ENCODE measurements at regions not wholly inside any gene's neighbourhood (a gene's known extent, or its start where the extent isn't known, plus 50 kb on each side); places are given as distances from the start of the nearest gene placed in this dataset.

- no peaks in the 10 kb centered on the region for H4K20me1 ChIP-seq (ENCODE audit: insufficient read depth, low read length)
- peaks cover 6% of the 10 kb centered on the region for H3K9me3 ChIP-seq (ENCODE audit: low read length)
- no peak overlapping the region for H3K9ac ChIP-seq (ENCODE audit: insufficient read depth, low read depth, low read length)
- no peak overlapping the region for H3K27ac ChIP-seq (ENCODE audit: extremely low read length, insufficient read depth, low read length)
- TF ChIP-seq ZBTB3 (CRISPR knock-in tag; IDR thresholded peaks at IDR 0.05; ENCODE audit: borderline replicate concordance, low read depth) (no peak), CCAR2 (optimal IDR thresholded peaks at IDR 0.05; ENCODE audit: low read depth, low read length) (no peak), NCOA1 (CRISPR knock-in tag; IDR thresholded peaks at IDR 0.05) (no peak), HIVEP1 (CRISPR knock-in tag; IDR thresholded peaks at IDR 0.05) (no peak), ZNF17 (CRISPR knock-in tag; IDR thresholded peaks at IDR 0.05) (no peak)
- DNase-seq (ENCODE audit: low spot score): no peak
- no peak overlapping the region for H3K4me2 ChIP-seq (ENCODE audit: low read depth, low read length)
- no peak overlapping the region for H2AFZ ChIP-seq (ENCODE audit: low read length)
- no peak for FAIRE-seq
- H3K4me3 ChIP-seq (replicated peaks in 1 of 3; ENCODE audit: insufficient read depth in 1 of 3, low read depth in 2 of 3, low read length in 3 of 3): no peak overlapping the region
- in situ Hi-C loops (cut with HindIII; ENCODE audit: extremely low pct_ligation_motif_present, low pct_unique_long_range_greater_than_20kb): no loop called here
- no peak for ATAC-seq
- CTCF ChIA-PET (ENCODE audit: low intra/inter-chr PET ratio, low total read pairs): no interaction called here
- BruUV-seq (replicated peaks): no TSS peak
- WGBS (ENCODE audit: low lambda C conversion rate): 97% methylated on average over 10 of the region's 10 CpGs
- intact Hi-C loops (cut with micrococcal nuclease; ENCODE audit: unreplicated experiment): no loop called here
- POLR2A ChIA-PET: no interaction called here
- no peaks in the 10 kb centered on the region for H3K27me3 ChIP-seq (ENCODE audit: control insufficient read depth in 1 of 2, insufficient read depth in 2 of 2, low read length in 2 of 2)
- H3K4me1 ChIP-seq (ENCODE audit: insufficient read depth, low read length): peaks cover 36% of the 10 kb centered on the region
- H3K36me3 ChIP-seq (replicated peaks in 1 of 2; ENCODE audit: control insufficient read depth in 1 of 2, insufficient read depth in 2 of 2, low read length in 2 of 2): no peaks in the 10 kb centered on the region
- no peaks in the 10 kb centered on the region for H3K79me2 ChIP-seq (ENCODE audit: insufficient read depth, low read length)
Measured at GRCh38 chr7:156505876-156506275, 134.7 kb upstream of the RNF32 start.

DNA sequence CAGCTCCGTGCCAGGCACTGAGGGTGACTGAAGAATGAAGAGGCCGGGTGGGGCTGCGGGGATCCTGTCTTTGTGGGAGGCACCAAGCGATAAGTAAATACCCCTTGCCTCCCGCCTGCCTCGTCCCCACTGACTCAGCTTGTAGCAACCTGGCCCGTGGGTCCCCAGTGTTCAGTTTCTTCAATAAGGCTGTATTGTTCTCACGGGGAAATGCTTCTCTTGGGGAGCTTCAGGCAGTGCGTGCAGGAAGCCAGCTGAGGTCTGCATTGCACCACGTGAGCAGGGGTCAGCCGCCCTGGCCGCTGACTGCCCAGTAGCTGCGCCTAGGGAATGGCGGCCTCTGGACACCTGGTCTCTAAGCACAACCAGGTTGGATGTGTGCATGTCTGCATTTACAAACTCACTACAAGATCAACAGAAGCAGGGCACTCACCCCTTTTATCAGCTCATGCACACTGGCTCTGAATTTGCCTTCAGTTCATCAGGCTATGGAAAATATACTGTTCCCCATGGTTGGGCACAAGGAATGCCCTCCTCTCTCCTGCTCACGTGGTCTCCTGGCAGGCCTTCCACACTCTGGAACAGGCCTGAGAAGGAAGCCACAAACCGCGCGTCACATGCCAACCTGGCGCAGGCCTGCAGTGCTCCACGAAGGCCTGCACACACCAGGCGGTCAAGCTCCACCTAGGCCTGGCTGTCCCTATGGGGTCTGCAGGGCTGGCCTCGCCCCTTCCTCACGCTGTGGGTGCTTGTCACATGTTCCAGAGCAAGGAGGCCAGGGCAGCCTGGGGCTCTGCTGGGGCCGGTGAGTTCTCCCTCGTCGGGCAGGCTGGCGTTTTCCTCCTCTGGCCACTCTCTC lies 135.7 kb upstream of the RNF32 start:
- peak; percentile 63 for DNase-seq (ENCODE audit: low spot score)
- WGBS (ENCODE audit: low lambda C conversion rate): 81% methylated on average over 13 of the region's 27 CpGs
- TF ChIP-seq MAZ (IDR thresholded peaks at IDR 0.05; ENCODE audit: borderline replicate concordance, low read depth, low read length): no peak
- no peak for TF ChIP-seq MAZ (CRISPR knock-in tag; IDR thresholded peaks at IDR 0.05; ENCODE audit: low read depth)
- TF ChIP-seq HOXA3 (CRISPR knock-in tag; IDR thresholded peaks at IDR 0.05): peak; percentile 53; the same call in 1 of the 2 replicates
- peak; percentile 66 for TF ChIP-seq RARA (CRISPR knock-in tag; IDR thresholded peaks at IDR 0.05)
- TF ChIP-seq FOXO1 (CRISPR knock-in tag; IDR thresholded peaks at IDR 0.05): no peak
- TF ChIP-seq USF2 (IDR thresholded peaks at IDR 0.05; ENCODE audit: low read depth, low read length): 0 out of 2 replicates have a peak, but pooled peaks have one; percentile 32
- no peak; the same call in 1 of the 2 replicates for TF ChIP-seq USF2 (CRISPR knock-in tag; IDR thresholded peaks at IDR 0.05; ENCODE audit: borderline replicate concordance)
- peak; percentile 23; the same call in 1 of the 2 replicates for TF ChIP-seq GATAD2A (CRISPR knock-in tag; IDR thresholded peaks at IDR 0.05)
- TF ChIP-seq GPBP1L1 (CRISPR knock-in tag; IDR thresholded peaks at IDR 0.05): no peak

More for the DNA sequence above, 135.7 kb upstream of the RNF32 start:
- H3K4me2 ChIP-seq (ENCODE audit: low read depth, low read length): no peak overlapping the region
- ATAC-seq (peak; percentile 70), FAIRE-seq (no peak)
- intact Hi-C loops (cut with micrococcal nuclease; ENCODE audit: unreplicated experiment): no loop called here
- H3K4me3 ChIP-seq (replicated peaks in 1 of 3; ENCODE audit: insufficient read depth in 1 of 3, low read depth in 2 of 3, low read length in 3 of 3): no peak overlapping the region
- H3K36me3 ChIP-seq (replicated peaks in 1 of 2; ENCODE audit: control insufficient read depth in 1 of 2, insufficient read depth in 2 of 2, low read length in 2 of 2): no peaks in the 10 kb centered on the region
- in situ Hi-C loops (cut with HindIII; ENCODE audit: extremely low pct_ligation_motif_present, low pct_unique_long_range_greater_than_20kb): no loop called here
- H3K9me3 ChIP-seq (ENCODE audit: low read length): no peaks in the 10 kb centered on the region
- no peak overlapping the region for H3K27ac ChIP-seq (ENCODE audit: extremely low read length, insufficient read depth, low read length)
- H4K20me1 ChIP-seq (ENCODE audit: insufficient read depth, low read length): no peaks in the 10 kb centered on the region
- CTCF ChIA-PET (ENCODE audit: low intra/inter-chr PET ratio, low total read pairs): no interaction called here
- BruUV-seq (replicated peaks): no TSS peak
- no peak overlapping the region for H3K9ac ChIP-seq (ENCODE audit: insufficient read depth, low read depth, low read length)
- H3K79me2 ChIP-seq (ENCODE audit: insufficient read depth, low read length): no peaks in the 10 kb centered on the region
- no peak overlapping the region for H2AFZ ChIP-seq (ENCODE audit: low read length)
- H3K27me3 ChIP-seq (ENCODE audit: control insufficient read depth in 1 of 2, insufficient read depth in 2 of 2, low read length in 2 of 2): no peaks in the 10 kb centered on the region
- POLR2A ChIA-PET: no interaction called here
- peaks cover 33% of the 10 kb centered on the region for H3K4me1 ChIP-seq (ENCODE audit: insufficient read depth, low read length)

Data from HepG2 (cell line).